ENCODE measurements at regions not wholly inside any gene's neighbourhood (a gene's known extent, or its start where the extent isn't known, plus 50 kb on each side); places are given as distances from the start of the nearest gene placed in this dataset.

GRCh38 chr9:88197781-88198340 is 59.6 kb upstream of the SPATA31C2 start:
- H3K4me3 ChIP-seq (ENCODE audit: low read depth, low read length), result no peak overlapping the region
- TF ChIP-seq CTCF (conservative IDR thresholded peaks at IDR 0.05; ENCODE audit: low read depth, low read length), result no peak
- DNase-seq (ENCODE audit: low read depth), result peak; percentile 88

- TF ChIP-seq CTCF (conservative IDR thresholded peaks at IDR 0.05; ENCODE audit: low read depth, low read length), result no peak
- H3K4me3 ChIP-seq (ENCODE audit: low read depth, low read length), result no peak overlapping the region
- peak; percentile 88 for DNase-seq (ENCODE audit: low read depth)
Observed at GRCh38 chr9:88197016-88197415, 58.7 kb upstream of the SPATA31C2 start.

GRCh38 chr9:88196142-88196790 is 58.0 kb upstream of the SPATA31C2 start:
- H3K4me3 ChIP-seq (ENCODE audit: low read depth, low read length), result no peak overlapping the region
- no peak for DNase-seq (ENCODE audit: low read depth)
- TF ChIP-seq CTCF (conservative IDR thresholded peaks at IDR 0.05; ENCODE audit: low read depth, low read length), result no peak

- no peak for DNase-seq (ENCODE audit: low read depth)
- H3K4me3 ChIP-seq (ENCODE audit: low read depth, low read length), result no peak overlapping the region
- TF ChIP-seq CTCF (conservative IDR thresholded peaks at IDR 0.05; ENCODE audit: low read depth, low read length), result no peak
Observed at GRCh38 chr9:88193766-88194165, 55.5 kb upstream of the SPATA31C2 start.

GRCh38 chr9:88191456-88191855 is 53.2 kb upstream of the SPATA31C2 start:
- no peak for DNase-seq (ENCODE audit: low read depth)
- no peak overlapping the region for H3K4me3 ChIP-seq (ENCODE audit: low read depth, low read length)
- TF ChIP-seq CTCF (conservative IDR thresholded peaks at IDR 0.05; ENCODE audit: low read depth, low read length), result no peak

- no peak for DNase-seq (ENCODE audit: low read depth)
- TF ChIP-seq CTCF (conservative IDR thresholded peaks at IDR 0.05; ENCODE audit: low read depth, low read length), result no peak
Observed at GRCh38 chr9:88189371-88189770, 51.1 kb upstream of the SPATA31C2 start.

More at GRCh38 chr9:88189371-88189770, 51.1 kb upstream of the SPATA31C2 start:
- no peak overlapping the region for H3K4me3 ChIP-seq (ENCODE audit: low read depth, low read length)
